22Rv1 (cell line): ENCODE measurements at regions not wholly inside any gene's neighbourhood (a gene's known extent, or its start where the extent isn't known, plus 50 kb on each side); places are given as distances from the start of the nearest gene placed in this dataset.

ENCODE experiments used
- ZFX ChIP-seq: fragments of 450-650 bp; IDR thresholded peaks from 2 replicates; pipeline ENCODE4 v1.6.1; 2017; ENCODE audit warnings: antibody characterized with exemption, borderline replicate concordance
- TF ChIP-seq, protein P1 (sequence below): fragments of 450-650 bp; IDR thresholded peaks from 2 replicates; pipeline ENCODE4 v1.5.1; 2017; ENCODE audit warnings: mild to moderate bottlenecking

DNA sequence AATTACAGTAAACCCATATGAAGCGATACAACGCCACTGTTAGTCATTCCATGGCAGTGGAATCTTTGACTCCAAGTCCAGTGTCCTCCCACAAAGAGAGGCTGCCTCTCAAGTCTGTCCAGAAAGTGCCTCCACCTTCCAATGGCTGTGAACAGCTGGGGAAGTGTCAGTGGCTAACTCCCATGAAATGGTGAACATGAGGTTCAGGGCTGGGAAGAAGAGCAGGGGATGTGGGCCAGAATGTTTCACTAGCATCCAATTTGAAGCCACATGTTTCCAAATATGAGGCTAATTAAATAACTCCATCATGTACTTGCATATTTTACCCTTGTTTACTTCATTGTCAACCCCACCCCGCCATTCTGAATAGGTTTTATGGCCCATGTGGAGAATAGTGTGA, 53.1 kb upstream of the CHST15 start:
- TF ChIP-seq, protein P1, sequence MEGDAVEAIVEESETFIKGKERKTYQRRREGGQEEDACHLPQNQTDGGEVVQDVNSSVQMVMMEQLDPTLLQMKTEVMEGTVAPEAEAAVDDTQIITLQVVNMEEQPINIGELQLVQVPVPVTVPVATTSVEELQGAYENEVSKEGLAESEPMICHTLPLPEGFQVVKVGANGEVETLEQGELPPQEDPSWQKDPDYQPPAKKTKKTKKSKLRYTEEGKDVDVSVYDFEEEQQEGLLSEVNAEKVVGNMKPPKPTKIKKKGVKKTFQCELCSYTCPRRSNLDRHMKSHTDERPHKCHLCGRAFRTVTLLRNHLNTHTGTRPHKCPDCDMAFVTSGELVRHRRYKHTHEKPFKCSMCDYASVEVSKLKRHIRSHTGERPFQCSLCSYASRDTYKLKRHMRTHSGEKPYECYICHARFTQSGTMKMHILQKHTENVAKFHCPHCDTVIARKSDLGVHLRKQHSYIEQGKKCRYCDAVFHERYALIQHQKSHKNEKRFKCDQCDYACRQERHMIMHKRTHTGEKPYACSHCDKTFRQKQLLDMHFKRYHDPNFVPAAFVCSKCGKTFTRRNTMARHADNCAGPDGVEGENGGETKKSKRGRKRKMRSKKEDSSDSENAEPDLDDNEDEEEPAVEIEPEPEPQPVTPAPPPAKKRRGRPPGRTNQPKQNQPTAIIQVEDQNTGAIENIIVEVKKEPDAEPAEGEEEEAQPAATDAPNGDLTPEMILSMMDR = no peak
- no peak for TF ChIP-seq ZFX
